Loucy (cell line): ENCODE measurements at regions not wholly inside any gene's neighbourhood (a gene's known extent, or its start where the extent isn't known, plus 50 kb on each side); places are given as distances from the start of the nearest gene placed in this dataset.

Source experiments
- EZH2phosphoT487 ChIP-seq: fragments of 200-600 bp; IDR thresholded peaks from 2 replicates; pipeline ENCODE4 v1.6.1; 2018; ENCODE audit warnings: antibody characterized with exemption, mild to moderate bottlenecking, moderate library complexity, borderline replicate concordance
- TF ChIP-seq, protein P1 (sequence below): fragments of 200-600 bp; sonication (generic); conservative IDR thresholded peaks from 2 replicates; pipeline ENCODE4 v1.5.1; 2014; ENCODE audit warnings: mild to moderate bottlenecking, antibody characterized with exemption, low read length

DNA sequence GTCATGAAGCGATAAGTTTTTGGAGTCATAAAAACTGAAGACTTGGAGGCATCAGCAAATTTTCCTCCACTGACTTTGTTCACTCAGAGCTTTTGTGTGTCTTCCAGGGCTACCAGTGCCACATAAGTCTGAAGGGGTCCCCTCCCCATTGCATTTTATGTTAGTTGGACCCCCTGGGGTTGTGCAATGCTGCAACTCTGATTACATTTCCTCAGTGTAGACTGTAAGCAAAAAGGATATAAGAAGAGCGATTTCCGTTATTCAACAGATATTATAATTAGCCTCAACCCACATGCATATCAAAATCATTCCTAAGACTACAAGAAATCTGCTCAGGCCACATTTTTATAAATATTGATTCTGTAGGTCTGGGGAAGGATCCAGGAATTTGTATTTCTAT lies 324.0 kb downstream of the TDRD3 start:
- TF ChIP-seq, protein P1, sequence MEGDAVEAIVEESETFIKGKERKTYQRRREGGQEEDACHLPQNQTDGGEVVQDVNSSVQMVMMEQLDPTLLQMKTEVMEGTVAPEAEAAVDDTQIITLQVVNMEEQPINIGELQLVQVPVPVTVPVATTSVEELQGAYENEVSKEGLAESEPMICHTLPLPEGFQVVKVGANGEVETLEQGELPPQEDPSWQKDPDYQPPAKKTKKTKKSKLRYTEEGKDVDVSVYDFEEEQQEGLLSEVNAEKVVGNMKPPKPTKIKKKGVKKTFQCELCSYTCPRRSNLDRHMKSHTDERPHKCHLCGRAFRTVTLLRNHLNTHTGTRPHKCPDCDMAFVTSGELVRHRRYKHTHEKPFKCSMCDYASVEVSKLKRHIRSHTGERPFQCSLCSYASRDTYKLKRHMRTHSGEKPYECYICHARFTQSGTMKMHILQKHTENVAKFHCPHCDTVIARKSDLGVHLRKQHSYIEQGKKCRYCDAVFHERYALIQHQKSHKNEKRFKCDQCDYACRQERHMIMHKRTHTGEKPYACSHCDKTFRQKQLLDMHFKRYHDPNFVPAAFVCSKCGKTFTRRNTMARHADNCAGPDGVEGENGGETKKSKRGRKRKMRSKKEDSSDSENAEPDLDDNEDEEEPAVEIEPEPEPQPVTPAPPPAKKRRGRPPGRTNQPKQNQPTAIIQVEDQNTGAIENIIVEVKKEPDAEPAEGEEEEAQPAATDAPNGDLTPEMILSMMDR, result no peak
- TF ChIP-seq EZH2phosphoT487, result no peak
